ENCODE measurements at regions not wholly inside any gene's neighbourhood (a gene's known extent, or its start where the extent isn't known, plus 50 kb on each side); places are given as distances from the start of the nearest gene placed in this dataset.

- H3K27ac Mint-ChIP-seq (ENCODE audit: unreplicated experiment): no peak overlapping the region
- TF ChIP-seq CTCF (IDR thresholded peaks at IDR 0.05; ENCODE audit: unreplicated experiment): no peak
- intact Hi-C loops (cut with micrococcal nuclease; ENCODE audit: unreplicated experiment): no loop called here
- no peak overlapping the region for H3K4me3 Mint-ChIP-seq (ENCODE audit: low read depth, unreplicated experiment)
- DNase-seq: no peak
- no peaks in the 10 kb centered on the region for H3K9me3 Mint-ChIP-seq (ENCODE audit: low read depth, unreplicated experiment)
- CTCF ChIA-PET: interaction anchor here (0.7 kb wide), 1 partner anchor 106 kb away, joined by 3 read pairs; no protein-coding TSS in a partner anchor
- H3K27me3 Mint-ChIP-seq (ENCODE audit: unreplicated experiment): no peaks in the 10 kb centered on the region
- BruUV-seq (replicated peaks): no TSS peak
- H3K36me3 Mint-ChIP-seq (ENCODE audit: insufficient read depth, unreplicated experiment): no peaks in the 10 kb centered on the region
- H3K4me1 Mint-ChIP-seq (ENCODE audit: low read depth, unreplicated experiment): no peaks in the 10 kb centered on the region
Observed at GRCh38 chr2:185628985-185629384, 109.6 kb upstream of the FSIP2 start.

- Mint-ChIP-seq H3K9me3 (ENCODE audit: low read depth, unreplicated experiment) (peaks cover 2% of the 10 kb centered on the region), H3K4me3 (ENCODE audit: low read depth, unreplicated experiment) (no peak overlapping the region), H3K4me1 (ENCODE audit: low read depth, unreplicated experiment) (no peaks in the 10 kb centered on the region), H3K27ac (ENCODE audit: unreplicated experiment) (no peak overlapping the region), H3K27me3 (ENCODE audit: unreplicated experiment) (no peaks in the 10 kb centered on the region), H3K36me3 (ENCODE audit: insufficient read depth, unreplicated experiment) (no peaks in the 10 kb centered on the region)
- BruUV-seq (replicated peaks): no TSS peak
- CTCF ChIA-PET: no interaction called here
- no peak for TF ChIP-seq CTCF (IDR thresholded peaks at IDR 0.05; ENCODE audit: unreplicated experiment)
- DNase-seq: no peak
- intact Hi-C loops (cut with micrococcal nuclease; ENCODE audit: unreplicated experiment): no loop called here
Observed at GRCh38 chr2:185633621-185634020, 105.0 kb upstream of the FSIP2 start.

GRCh38 chr2:185638771-185639170 lies 99.8 kb upstream of the FSIP2 start:
- Mint-ChIP-seq H3K4me1 (ENCODE audit: low read depth, unreplicated experiment) (no peaks in the 10 kb centered on the region), H3K27ac (ENCODE audit: unreplicated experiment) (no peak overlapping the region)
- BruUV-seq (replicated peaks): no TSS peak

GRCh38 chr2:185640588-185640987 lies 98.0 kb upstream of the FSIP2 start:
- H3K36me3 Mint-ChIP-seq (ENCODE audit: insufficient read depth, unreplicated experiment): no peaks in the 10 kb centered on the region
- H3K9me3 Mint-ChIP-seq (ENCODE audit: low read depth, unreplicated experiment): peaks cover under 1% of the 10 kb centered on the region
- no peak for TF ChIP-seq CTCF (IDR thresholded peaks at IDR 0.05; ENCODE audit: unreplicated experiment)
- no TSS peak for BruUV-seq (replicated peaks)
- no peak overlapping the region for H3K27ac Mint-ChIP-seq (ENCODE audit: unreplicated experiment)
- H3K4me3 Mint-ChIP-seq (ENCODE audit: low read depth, unreplicated experiment): no peak overlapping the region
- no peak for DNase-seq
- CTCF ChIA-PET: interaction anchor here (0.7 kb wide), 1 partner anchor 9 kb away, joined by 3 read pairs; no protein-coding TSS in a partner anchor
- no peaks in the 10 kb centered on the region for H3K27me3 Mint-ChIP-seq (ENCODE audit: unreplicated experiment)
- H3K4me1 Mint-ChIP-seq (ENCODE audit: low read depth, unreplicated experiment): no peaks in the 10 kb centered on the region
- intact Hi-C loops (cut with micrococcal nuclease; ENCODE audit: unreplicated experiment): no loop called here

More at GRCh38 chr2:185638771-185639170, 99.8 kb upstream of the FSIP2 start:
- no peak for TF ChIP-seq CTCF (IDR thresholded peaks at IDR 0.05; ENCODE audit: unreplicated experiment)
- intact Hi-C loops (cut with micrococcal nuclease; ENCODE audit: unreplicated experiment): no loop called here
- no peak overlapping the region for H3K4me3 Mint-ChIP-seq (ENCODE audit: low read depth, unreplicated experiment)
- no peak for DNase-seq
- CTCF ChIA-PET: no interaction called here
- peaks cover 2% of the 10 kb centered on the region for H3K9me3 Mint-ChIP-seq (ENCODE audit: low read depth, unreplicated experiment)
- H3K27me3 Mint-ChIP-seq (ENCODE audit: unreplicated experiment): no peaks in the 10 kb centered on the region
- H3K36me3 Mint-ChIP-seq (ENCODE audit: insufficient read depth, unreplicated experiment): no peaks in the 10 kb centered on the region
